ENCODE measurements at regions not wholly inside any gene's neighbourhood (a gene's known extent, or its start where the extent isn't known, plus 50 kb on each side); places are given as distances from the start of the nearest gene placed in this dataset.

- no peaks in the 10 kb centered on the region for H3K36me3 Mint-ChIP-seq (ENCODE audit: low read depth)
- TF ChIP-seq CTCF (IDR thresholded peaks at IDR 0.05): no peak
- no peaks in the 10 kb centered on the region for H3K9me3 Mint-ChIP-seq
- H3K27ac Mint-ChIP-seq: peak overlapping the region; percentile 65
- peak; percentile 70 for DNase-seq
- peaks cover 29% of the 10 kb centered on the region for H3K4me1 Mint-ChIP-seq (ENCODE audit: low read depth)
- peak overlapping the region; percentile 83 for H3K4me3 Mint-ChIP-seq
- H3K27me3 Mint-ChIP-seq (ENCODE audit: insufficient read depth): no peaks in the 10 kb centered on the region
Measured at GRCh38 chr1:87805666-87806378, 477.1 kb downstream of the LMO4 start.

GRCh38 chr1:87806379-87807094, 477.9 kb downstream of the LMO4 start:
- peaks cover 3% of the 10 kb centered on the region; the same call in 1 of the 2 replicates for H3K27me3 Mint-ChIP-seq (ENCODE audit: insufficient read depth)
- no peaks in the 10 kb centered on the region for H3K9me3 Mint-ChIP-seq
- H3K36me3 Mint-ChIP-seq (ENCODE audit: low read depth): no peaks in the 10 kb centered on the region
- no peak for DNase-seq
- H3K4me3 Mint-ChIP-seq: peak overlapping the region; percentile 83
- H3K4me1 Mint-ChIP-seq (ENCODE audit: low read depth): peaks cover 29% of the 10 kb centered on the region
- TF ChIP-seq CTCF (IDR thresholded peaks at IDR 0.05): no peak
- H3K27ac Mint-ChIP-seq: peak overlapping the region; percentile 65

GRCh38 chr1:87810166-87810565, 481.5 kb downstream of the LMO4 start:
- Mint-ChIP-seq H3K36me3 (ENCODE audit: low read depth) (no peaks in the 10 kb centered on the region), H3K4me1 (ENCODE audit: low read depth) (peaks cover 22% of the 10 kb centered on the region), H3K27ac (no peak overlapping the region), H3K9me3 (no peaks in the 10 kb centered on the region), H3K4me3 (no peak overlapping the region), H3K27me3 (ENCODE audit: insufficient read depth) (peaks cover 3% of the 10 kb centered on the region; the same call in 1 of the 2 replicates)
- TF ChIP-seq CTCF (IDR thresholded peaks at IDR 0.05): no peak
- DNase-seq: no peak

- no peaks in the 10 kb centered on the region for H3K9me3 Mint-ChIP-seq
- H3K36me3 Mint-ChIP-seq (ENCODE audit: low read depth): no peaks in the 10 kb centered on the region
- no peak for TF ChIP-seq CTCF (IDR thresholded peaks at IDR 0.05)
- H3K27me3 Mint-ChIP-seq (ENCODE audit: insufficient read depth): peaks cover 3% of the 10 kb centered on the region; the same call in 1 of the 2 replicates
- no peak overlapping the region for H3K27ac Mint-ChIP-seq
- no peak for DNase-seq
- no peak overlapping the region for H3K4me3 Mint-ChIP-seq
- no peaks in the 10 kb centered on the region; the same call in 1 of the 2 replicates for H3K4me1 Mint-ChIP-seq (ENCODE audit: low read depth)
Measured at GRCh38 chr1:87812871-87813577, 484.3 kb downstream of the LMO4 start.

GRCh38 chr1:87814573-87814972, 485.9 kb downstream of the LMO4 start:
- H3K36me3 Mint-ChIP-seq (ENCODE audit: low read depth): no peaks in the 10 kb centered on the region
- no peak overlapping the region for H3K4me3 Mint-ChIP-seq
- TF ChIP-seq CTCF (IDR thresholded peaks at IDR 0.05): no peak
- DNase-seq: no peak
- no peaks in the 10 kb centered on the region; the same call in 1 of the 2 replicates for H3K4me1 Mint-ChIP-seq (ENCODE audit: low read depth)
- H3K9me3 Mint-ChIP-seq: no peaks in the 10 kb centered on the region
- peaks cover 3% of the 10 kb centered on the region; the same call in 1 of the 2 replicates for H3K27me3 Mint-ChIP-seq (ENCODE audit: insufficient read depth)
- H3K27ac Mint-ChIP-seq: no peak overlapping the region
